ENCODE measurements at regions not wholly inside any gene's neighbourhood (a gene's known extent, or its start where the extent isn't known, plus 50 kb on each side); places are given as distances from the start of the nearest gene placed in this dataset.

GRCh38 chrX:131778269-131779218, 234.7 kb downstream of the OR13H1 start:
- DNase-seq (ENCODE audit: low read depth in 2 of 2): peak in 1 of 2 donors; percentile 44

- DNase-seq (ENCODE audit: low read depth in 2 of 2): no peak
Measured at GRCh38 chrX:131779306-131779705, 235.4 kb downstream of the OR13H1 start.

GRCh38 chrX:131779741-131780140, 235.9 kb downstream of the OR13H1 start:
- DNase-seq (ENCODE audit: low read depth in 2 of 2): no peak

GRCh38 chrX:131782646-131783045, 238.8 kb downstream of the OR13H1 start:
- DNase-seq (ENCODE audit: low read depth in 2 of 2): no peak

GRCh38 chrX:131783555-131784308, 239.4 kb upstream of the STK26 start:
- peak in 1 of 2 donors; percentile 38 for DNase-seq (ENCODE audit: low read depth in 2 of 2)

GRCh38 chrX:131789664-131790063, 233.4 kb upstream of the STK26 start:
- DNase-seq (ENCODE audit: low read depth in 2 of 2): no peak

GRCh38 chrX:131791608-131792355, 231.3 kb upstream of the STK26 start:
- DNase-seq (ENCODE audit: low read depth in 2 of 2): no peak

GRCh38 chrX:131792356-131792749, 230.7 kb upstream of the STK26 start:
- peak in 1 of 2 donors; percentile 79 for DNase-seq (ENCODE audit: low read depth in 2 of 2)

GRCh38 chrX:131792789-131793462, 230.2 kb upstream of the STK26 start:
- peak in 1 of 2 donors; percentile 74 for DNase-seq (ENCODE audit: low read depth in 2 of 2)

GRCh38 chrX:131795442-131796229, 227.5 kb upstream of the STK26 start:
- DNase-seq (ENCODE audit: low read depth in 2 of 2): no peak

GRCh38 chrX:131801066-131801465, 222.0 kb upstream of the STK26 start:
- DNase-seq (ENCODE audit: low read depth in 2 of 2): no peak

- no peak for DNase-seq (ENCODE audit: low read depth in 2 of 2)
Measured at GRCh38 chrX:131801911-131802310, 221.2 kb upstream of the STK26 start.

GRCh38 chrX:131802836-131803626, 220.1 kb upstream of the STK26 start:
- peak in 1 of 2 donors; percentile 49 for DNase-seq (ENCODE audit: low read depth in 2 of 2)

GRCh38 chrX:131812847-131813825, 210.0 kb upstream of the STK26 start:
- DNase-seq (ENCODE audit: low read depth in 2 of 2): peak; percentile 46 to 62

- DNase-seq (ENCODE audit: low read depth in 2 of 2): peak; percentile 36 to 54
Measured at GRCh38 chrX:131816551-131817136, 206.5 kb upstream of the STK26 start.

- DNase-seq (ENCODE audit: low read depth in 2 of 2): no peak
Measured at GRCh38 chrX:131818297-131818936, 204.7 kb upstream of the STK26 start.

- DNase-seq (ENCODE audit: low read depth in 2 of 2): peak in 1 of 2 donors; percentile 53
Measured at GRCh38 chrX:131821945-131822622, 201.0 kb upstream of the STK26 start.

All from stimulated activated CD8-positive, alpha-beta memory T cell treated with anti-CD3 and anti-CD28 coated beads, Interleukin-7, amount 100 ng/mL, for 4 hours (primary cell).